ENCODE measurements at regions not wholly inside any gene's neighbourhood (a gene's known extent, or its start where the extent isn't known, plus 50 kb on each side); places are given as distances from the start of the nearest gene placed in this dataset.
A peak's percentile ranks its signal among the peaks of the same experiment; 100 is the strongest.

GRCh38 chr14:30005114-30005808, 77.6 kb upstream of the PRKD1 start:
- TF ChIP-seq CTCF (IDR thresholded peaks at IDR 0.05; ENCODE audit: low read depth, low read length) = peak; percentile 41
- DNase-seq = no peak
- H3K36me3 ChIP-seq = no peaks in the 10 kb centered on the region
- no peaks in the 10 kb centered on the region for H3K9me3 ChIP-seq
- H3K4me1 ChIP-seq = no peaks in the 10 kb centered on the region
- H3K27me3 ChIP-seq = no peaks in the 10 kb centered on the region
- H3K4me3 ChIP-seq (ENCODE audit: low read depth, low read length) = no peak overlapping the region

- no peak for DNase-seq
These were observed 79.0 kb upstream of the PRKD1 start for GRCh38 chr14:30006695-30007094.

DNA sequence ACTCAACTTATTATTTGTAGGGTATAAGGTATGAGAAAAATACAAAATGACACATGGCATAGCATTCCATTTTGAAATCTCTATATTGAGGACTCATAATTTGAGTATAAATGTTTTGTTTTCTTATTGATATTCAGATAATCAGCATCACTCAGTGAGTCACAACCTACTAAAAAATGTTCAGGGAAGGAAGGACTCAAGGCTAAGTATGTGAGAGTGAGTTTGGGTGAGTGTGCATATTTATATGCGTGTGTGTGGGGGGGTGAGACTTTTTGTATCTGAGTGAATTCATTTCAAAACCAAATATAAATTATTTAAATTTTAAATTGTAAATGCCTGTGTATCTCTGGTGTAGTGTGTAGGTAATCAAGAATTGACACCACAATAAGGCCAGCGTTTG, 87.8 kb upstream of the PRKD1 start:
- no peak for DNase-seq
- H3K27me3 ChIP-seq = no peaks in the 10 kb centered on the region
- H3K9me3 ChIP-seq = no peaks in the 10 kb centered on the region
- H3K4me1 ChIP-seq = no peaks in the 10 kb centered on the region
- H3K4me3 ChIP-seq (ENCODE audit: low read depth, low read length) = no peak overlapping the region
- no peak for TF ChIP-seq CTCF (IDR thresholded peaks at IDR 0.05; ENCODE audit: low read depth, low read length)
- no peaks in the 10 kb centered on the region for H3K36me3 ChIP-seq

More at GRCh38 chr14:30006695-30007094, 79.0 kb upstream of the PRKD1 start:
- no peaks in the 10 kb centered on the region for H3K9me3 ChIP-seq
- H3K4me1 ChIP-seq = no peaks in the 10 kb centered on the region
- TF ChIP-seq CTCF (IDR thresholded peaks at IDR 0.05; ENCODE audit: low read depth, low read length) = no peak
- H3K27me3 ChIP-seq = no peaks in the 10 kb centered on the region
- no peak overlapping the region for H3K4me3 ChIP-seq (ENCODE audit: low read depth, low read length)
- no peaks in the 10 kb centered on the region for H3K36me3 ChIP-seq

DNA sequence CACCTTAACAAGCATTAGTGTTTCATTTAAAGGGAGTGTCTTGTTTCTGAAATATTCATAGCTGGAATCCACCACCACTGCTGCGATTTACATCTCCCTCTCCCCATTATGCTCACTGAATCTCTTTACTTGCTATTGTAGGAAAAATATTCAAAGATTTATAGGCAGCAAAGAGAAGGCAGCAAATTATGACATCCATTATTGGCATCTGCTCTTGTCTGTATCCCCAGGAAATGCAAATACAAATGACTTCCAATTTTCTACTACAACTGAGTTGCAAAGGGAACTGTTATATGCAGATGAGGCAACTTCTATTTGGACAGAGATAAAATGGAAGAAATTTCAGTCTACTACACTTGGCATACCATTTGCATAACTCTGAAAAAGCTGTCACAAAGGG, 88.4 kb upstream of the PRKD1 start:
- Histone ChIP-seq H3K9me3 (no peaks in the 10 kb centered on the region), H3K4me1 (no peaks in the 10 kb centered on the region), H3K36me3 (no peaks in the 10 kb centered on the region), H3K27me3 (no peaks in the 10 kb centered on the region), H3K4me3 (ENCODE audit: low read depth, low read length) (no peak overlapping the region)
- DNase-seq = no peak
- no peak for TF ChIP-seq CTCF (IDR thresholded peaks at IDR 0.05; ENCODE audit: low read depth, low read length)

GRCh38 chr14:30017370-30017993, 89.8 kb upstream of the PRKD1 start:
- DNase-seq = no peak
- H3K36me3 ChIP-seq = no peaks in the 10 kb centered on the region
- H3K4me3 ChIP-seq (ENCODE audit: low read depth, low read length) = no peak overlapping the region
- TF ChIP-seq CTCF (IDR thresholded peaks at IDR 0.05; ENCODE audit: low read depth, low read length) = no peak
- H3K4me1 ChIP-seq = no peaks in the 10 kb centered on the region
- no peaks in the 10 kb centered on the region for H3K27me3 ChIP-seq
- no peaks in the 10 kb centered on the region for H3K9me3 ChIP-seq

DNA sequence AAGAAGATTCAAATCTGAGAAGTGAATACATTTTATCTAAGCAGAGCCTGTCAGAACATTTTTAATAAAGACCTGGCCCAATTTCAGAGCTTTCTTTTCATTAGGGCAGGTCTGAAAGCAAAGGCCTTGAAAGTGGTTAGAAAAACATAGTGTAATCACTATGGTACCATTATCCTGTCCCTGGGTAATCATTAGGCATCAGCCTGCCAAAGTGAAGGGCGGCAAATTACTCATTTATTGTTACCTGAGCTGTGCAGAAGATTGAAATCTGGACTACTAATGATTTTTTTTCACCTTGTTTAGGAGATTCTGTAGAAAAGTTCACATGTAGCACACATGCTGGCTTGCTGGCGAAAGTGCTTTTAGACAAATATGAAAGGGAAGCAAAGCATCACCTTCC, 92.6 kb upstream of the PRKD1 start:
- no peak for TF ChIP-seq CTCF (IDR thresholded peaks at IDR 0.05; ENCODE audit: low read depth, low read length)
- H3K4me1 ChIP-seq = no peaks in the 10 kb centered on the region
- no peak for DNase-seq
- no peaks in the 10 kb centered on the region for H3K27me3 ChIP-seq
- H3K4me3 ChIP-seq (ENCODE audit: low read depth, low read length) = no peak overlapping the region
- H3K36me3 ChIP-seq = no peaks in the 10 kb centered on the region
- no peaks in the 10 kb centered on the region for H3K9me3 ChIP-seq
